Stomach (tissue), 4 donors: ENCODE measurements at regions not wholly inside any gene's neighbourhood (a gene's known extent, or its start where the extent isn't known, plus 50 kb on each side); places are given as distances from the start of the nearest gene placed in this dataset.

Experiments used
- CTCF ChIP-seq, 7 experiments: fragments of 450-650 bp in 4 of 7; fragments of 200-600 bp in 3 of 7; sonication (generic) in 3 of 7; IDR thresholded peaks; one replicate each; pipeline ENCODE4 v1.5.1; 2016 to 2019; ENCODE audit warnings: antibody characterized with exemption in 7 of 7, control low read depth in 2 of 7, mild to moderate bottlenecking in 1 of 7
- POLR2AphosphoS5 ChIP-seq, 3 donors: sonication (generic); formaldehyde crosslinking; IDR thresholded peaks; one replicate each; pipeline ENCODE4 v1.6.1; 2016; ENCODE audit warnings: antibody characterized with exemption in 3 of 3

- TF ChIP-seq POLR2AphosphoS5 (IDR thresholded peaks at IDR 0.05) (no peak), CTCF (IDR thresholded peaks at IDR 0.05) (no peak)
These were observed 57.8 kb upstream of the TENM4 start for GRCh38 chr11:79498667-79499066.
